ENCODE measurements at regions not wholly inside any gene's neighbourhood (a gene's known extent, or its start where the extent isn't known, plus 50 kb on each side); places are given as distances from the start of the nearest gene placed in this dataset.

GRCh38 chr2:15760232-15760910 is 168.7 kb downstream of the DDX1 start:
- H3K27me3 ChIP-seq: no peaks in the 10 kb centered on the region
- TF ChIP-seq POLR2AphosphoS5 (IDR thresholded peaks at IDR 0.05) (no peak), POLR2A (IDR thresholded peaks at IDR 0.05) (no peak), CTCF (IDR thresholded peaks at IDR 0.05) (no peak)
- H3K4me1 ChIP-seq: no peaks in the 10 kb centered on the region
- no peaks in the 10 kb centered on the region for H3K9me3 ChIP-seq
- no peak overlapping the region for H3K27ac ChIP-seq
- intact Hi-C loops (cut with DNase I; ENCODE audit: low total_unique reads): no loop called here
- no peak for DNase-seq (ENCODE audit: low spot score in 2 of 2)
- no peaks in the 10 kb centered on the region for H3K36me3 ChIP-seq
- no peak overlapping the region for H3K4me3 ChIP-seq

GRCh38 chr2:15761056-15761455 is 169.4 kb downstream of the DDX1 start:
- TF ChIP-seq POLR2AphosphoS5 (IDR thresholded peaks at IDR 0.05) (no peak), CTCF (IDR thresholded peaks at IDR 0.05) (no peak), POLR2A (IDR thresholded peaks at IDR 0.05) (no peak)
- no peaks in the 10 kb centered on the region for H3K27me3 ChIP-seq
- no peak overlapping the region for H3K27ac ChIP-seq
- no peaks in the 10 kb centered on the region for H3K4me1 ChIP-seq
- no peaks in the 10 kb centered on the region for H3K36me3 ChIP-seq
- H3K4me3 ChIP-seq: no peak overlapping the region
- H3K9me3 ChIP-seq: no peaks in the 10 kb centered on the region
- no peak for DNase-seq (ENCODE audit: low spot score in 2 of 2)
- intact Hi-C loops (cut with DNase I; ENCODE audit: low total_unique reads): no loop called here

- H3K27me3 ChIP-seq: no peaks in the 10 kb centered on the region
- intact Hi-C loops (cut with DNase I; ENCODE audit: low total_unique reads): no loop called here
- no peak overlapping the region for H3K27ac ChIP-seq
- no peak for DNase-seq (ENCODE audit: low spot score in 2 of 2)
- no peaks in the 10 kb centered on the region for H3K4me1 ChIP-seq
- H3K9me3 ChIP-seq: no peaks in the 10 kb centered on the region
- H3K36me3 ChIP-seq: no peaks in the 10 kb centered on the region
- no peak for TF ChIP-seq CTCF (IDR thresholded peaks at IDR 0.05)
- H3K4me3 ChIP-seq: no peak overlapping the region
Measured at GRCh38 chr2:15761910-15762309, 170.2 kb downstream of the DDX1 start.

GRCh38 chr2:15762449-15762848 is 170.8 kb downstream of the DDX1 start:
- no peak for DNase-seq (ENCODE audit: low spot score in 2 of 2)
- no peak overlapping the region for H3K4me3 ChIP-seq
- no peak overlapping the region for H3K27ac ChIP-seq
- intact Hi-C loops (cut with DNase I; ENCODE audit: low total_unique reads): no loop called here
- no peaks in the 10 kb centered on the region for H3K9me3 ChIP-seq
- H3K27me3 ChIP-seq: no peaks in the 10 kb centered on the region
- H3K36me3 ChIP-seq: no peaks in the 10 kb centered on the region
- TF ChIP-seq CTCF (IDR thresholded peaks at IDR 0.05): no peak
- TF ChIP-seq POLR2AphosphoS5 (IDR thresholded peaks at IDR 0.05): no peak
- no peak for TF ChIP-seq POLR2A (IDR thresholded peaks at IDR 0.05)
- H3K4me1 ChIP-seq: no peaks in the 10 kb centered on the region

GRCh38 chr2:15763106-15763821 is 171.6 kb downstream of the DDX1 start:
- intact Hi-C loops (cut with DNase I; ENCODE audit: low total_unique reads): no loop called here
- no peak overlapping the region for H3K27ac ChIP-seq

More at GRCh38 chr2:15763106-15763821, 171.6 kb downstream of the DDX1 start:
- no peak for DNase-seq (ENCODE audit: low spot score in 2 of 2)
- Histone ChIP-seq H3K36me3 (no peaks in the 10 kb centered on the region), H3K4me1 (no peaks in the 10 kb centered on the region), H3K4me3 (no peak overlapping the region), H3K27me3 (no peaks in the 10 kb centered on the region), H3K9me3 (no peaks in the 10 kb centered on the region)
- TF ChIP-seq POLR2AphosphoS5 (IDR thresholded peaks at IDR 0.05): no peak
- no peak for TF ChIP-seq CTCF (IDR thresholded peaks at IDR 0.05)
- no peak for TF ChIP-seq POLR2A (IDR thresholded peaks at IDR 0.05)
